ENCODE measurements at regions not wholly inside any gene's neighbourhood (a gene's known extent, or its start where the extent isn't known, plus 50 kb on each side); places are given as distances from the start of the nearest gene placed in this dataset.

DNA sequence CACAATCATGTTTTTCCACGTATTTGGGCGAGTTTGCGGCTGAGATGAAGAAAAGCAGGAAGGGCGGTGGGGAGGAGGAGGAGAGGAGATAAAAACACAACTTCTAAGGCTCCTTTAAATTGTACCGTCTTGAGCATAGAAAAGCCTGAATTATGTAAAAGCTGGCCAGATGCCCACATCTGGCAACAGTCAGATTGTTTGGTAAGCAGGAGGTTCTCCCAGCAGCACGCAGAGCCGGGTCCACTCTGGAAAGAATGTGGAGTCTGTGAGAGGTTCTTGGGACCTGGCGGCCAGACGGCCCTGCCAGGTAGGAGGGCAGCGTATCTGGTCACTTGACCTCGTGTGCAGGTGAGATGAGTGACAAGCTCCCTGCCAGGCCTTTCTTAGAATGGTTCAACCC lies 215.3 kb upstream of the APCDD1 start:
- no TSS peak for BruUV-seq (replicated peaks)
- intact Hi-C loops (cut with micrococcal nuclease) = no loop called here
- Histone ChIP-seq H3K27ac (ENCODE audit: low read depth, low read length) (no peak overlapping the region), H4K20me1 (ENCODE audit: insufficient read depth) (no peaks in the 10 kb centered on the region), H3K4me3 (replicated peaks in 1 of 2; ENCODE audit: low read depth in 1 of 2, low read length in 2 of 2) (no peak overlapping the region), H3K4me1 (ENCODE audit: control insufficient read depth in 1 of 2, insufficient read depth in 2 of 2, low read length in 2 of 2) (no peaks in the 10 kb centered on the region), H3K9me2 (ENCODE audit: insufficient read depth) (no peaks in the 10 kb centered on the region; the same call in 1 of the 2 replicates), H3K9ac (ENCODE audit: low read length) (no peak overlapping the region), H3K9me3 (ENCODE audit: control insufficient read depth in 1 of 2, insufficient read depth in 1 of 2, low read depth in 1 of 2, low read length in 2 of 2) (no peaks in the 10 kb centered on the region), H2AFZ (ENCODE audit: low read depth, low read length, poor library complexity, severe bottlenecking) (no peak overlapping the region), H3K4me2 (ENCODE audit: low read length) (no peak overlapping the region), H3K27me3 (ENCODE audit: insufficient read depth, low read length) (peaks cover 2% of the 10 kb centered on the region; the same call in 1 of the 2 replicates), H3K36me3 (ENCODE audit: control insufficient read depth in 1 of 2, insufficient read depth in 2 of 2, low read length in 2 of 2) (no peaks in the 10 kb centered on the region), H3K79me2 (ENCODE audit: insufficient read depth, low read length) (no peaks in the 10 kb centered on the region)
- DNase-seq (ENCODE audit: low read depth, low spot score) (no peak), ATAC-seq (no peak)
- no peak for TF ChIP-seq RAD21 (IDR thresholded peaks at IDR 0.05; ENCODE audit: low read depth)
- TF ChIP-seq SIN3A (IDR thresholded peaks at IDR 0.05; ENCODE audit: low read depth) = no peak
- no peak for TF ChIP-seq EGR1 (IDR thresholded peaks at IDR 0.05; ENCODE audit: low read depth)
- TF ChIP-seq, protein P1, sequence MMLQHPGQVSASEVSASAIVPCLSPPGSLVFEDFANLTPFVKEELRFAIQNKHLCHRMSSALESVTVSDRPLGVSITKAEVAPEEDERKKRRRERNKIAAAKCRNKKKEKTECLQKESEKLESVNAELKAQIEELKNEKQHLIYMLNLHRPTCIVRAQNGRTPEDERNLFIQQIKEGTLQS (IDR thresholded peaks at IDR 0.05) = no peak
- no peak for TF ChIP-seq FOSL1 (IDR thresholded peaks at IDR 0.05; ENCODE audit: low read depth)
- TF ChIP-seq YY1 (IDR thresholded peaks at IDR 0.05; ENCODE audit: extremely low read depth, insufficient replicate concordance, low read depth, low read length) = no peak
- TF ChIP-seq, protein P2, sequence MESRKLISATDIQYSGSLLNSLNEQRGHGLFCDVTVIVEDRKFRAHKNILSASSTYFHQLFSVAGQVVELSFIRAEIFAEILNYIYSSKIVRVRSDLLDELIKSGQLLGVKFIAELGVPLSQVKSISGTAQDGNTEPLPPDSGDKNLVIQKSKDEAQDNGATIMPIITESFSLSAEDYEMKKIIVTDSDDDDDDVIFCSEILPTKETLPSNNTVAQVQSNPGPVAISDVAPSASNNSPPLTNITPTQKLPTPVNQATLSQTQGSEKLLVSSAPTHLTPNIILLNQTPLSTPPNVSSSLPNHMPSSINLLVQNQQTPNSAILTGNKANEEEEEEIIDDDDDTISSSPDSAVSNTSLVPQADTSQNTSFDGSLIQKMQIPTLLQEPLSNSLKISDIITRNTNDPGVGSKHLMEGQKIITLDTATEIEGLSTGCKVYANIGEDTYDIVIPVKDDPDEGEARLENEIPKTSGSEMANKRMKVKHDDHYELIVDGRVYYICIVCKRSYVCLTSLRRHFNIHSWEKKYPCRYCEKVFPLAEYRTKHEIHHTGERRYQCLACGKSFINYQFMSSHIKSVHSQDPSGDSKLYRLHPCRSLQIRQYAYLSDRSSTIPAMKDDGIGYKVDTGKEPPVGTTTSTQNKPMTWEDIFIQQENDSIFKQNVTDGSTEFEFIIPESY (IDR thresholded peaks at IDR 0.05; ENCODE audit: extremely low read depth, insufficient replicate concordance, low read length) = no peak
- no peak for TF ChIP-seq EZH2 (IDR thresholded peaks at IDR 0.05)
- TF ChIP-seq ELF1 (IDR thresholded peaks at IDR 0.05; ENCODE audit: borderline replicate concordance, low read depth) = no peak
- TF ChIP-seq, protein P3, sequence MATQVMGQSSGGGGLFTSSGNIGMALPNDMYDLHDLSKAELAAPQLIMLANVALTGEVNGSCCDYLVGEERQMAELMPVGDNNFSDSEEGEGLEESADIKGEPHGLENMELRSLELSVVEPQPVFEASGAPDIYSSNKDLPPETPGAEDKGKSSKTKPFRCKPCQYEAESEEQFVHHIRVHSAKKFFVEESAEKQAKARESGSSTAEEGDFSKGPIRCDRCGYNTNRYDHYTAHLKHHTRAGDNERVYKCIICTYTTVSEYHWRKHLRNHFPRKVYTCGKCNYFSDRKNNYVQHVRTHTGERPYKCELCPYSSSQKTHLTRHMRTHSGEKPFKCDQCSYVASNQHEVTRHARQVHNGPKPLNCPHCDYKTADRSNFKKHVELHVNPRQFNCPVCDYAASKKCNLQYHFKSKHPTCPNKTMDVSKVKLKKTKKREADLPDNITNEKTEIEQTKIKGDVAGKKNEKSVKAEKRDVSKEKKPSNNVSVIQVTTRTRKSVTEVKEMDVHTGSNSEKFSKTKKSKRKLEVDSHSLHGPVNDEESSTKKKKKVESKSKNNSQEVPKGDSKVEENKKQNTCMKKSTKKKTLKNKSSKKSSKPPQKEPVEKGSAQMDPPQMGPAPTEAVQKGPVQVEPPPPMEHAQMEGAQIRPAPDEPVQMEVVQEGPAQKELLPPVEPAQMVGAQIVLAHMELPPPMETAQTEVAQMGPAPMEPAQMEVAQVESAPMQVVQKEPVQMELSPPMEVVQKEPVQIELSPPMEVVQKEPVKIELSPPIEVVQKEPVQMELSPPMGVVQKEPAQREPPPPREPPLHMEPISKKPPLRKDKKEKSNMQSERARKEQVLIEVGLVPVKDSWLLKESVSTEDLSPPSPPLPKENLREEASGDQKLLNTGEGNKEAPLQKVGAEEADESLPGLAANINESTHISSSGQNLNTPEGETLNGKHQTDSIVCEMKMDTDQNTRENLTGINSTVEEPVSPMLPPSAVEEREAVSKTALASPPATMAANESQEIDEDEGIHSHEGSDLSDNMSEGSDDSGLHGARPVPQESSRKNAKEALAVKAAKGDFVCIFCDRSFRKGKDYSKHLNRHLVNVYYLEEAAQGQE (IDR thresholded peaks at IDR 0.05; ENCODE audit: low read depth) = no peak
- no peak for TF ChIP-seq ZFX (IDR thresholded peaks at IDR 0.05)
- TF ChIP-seq, protein P4, sequence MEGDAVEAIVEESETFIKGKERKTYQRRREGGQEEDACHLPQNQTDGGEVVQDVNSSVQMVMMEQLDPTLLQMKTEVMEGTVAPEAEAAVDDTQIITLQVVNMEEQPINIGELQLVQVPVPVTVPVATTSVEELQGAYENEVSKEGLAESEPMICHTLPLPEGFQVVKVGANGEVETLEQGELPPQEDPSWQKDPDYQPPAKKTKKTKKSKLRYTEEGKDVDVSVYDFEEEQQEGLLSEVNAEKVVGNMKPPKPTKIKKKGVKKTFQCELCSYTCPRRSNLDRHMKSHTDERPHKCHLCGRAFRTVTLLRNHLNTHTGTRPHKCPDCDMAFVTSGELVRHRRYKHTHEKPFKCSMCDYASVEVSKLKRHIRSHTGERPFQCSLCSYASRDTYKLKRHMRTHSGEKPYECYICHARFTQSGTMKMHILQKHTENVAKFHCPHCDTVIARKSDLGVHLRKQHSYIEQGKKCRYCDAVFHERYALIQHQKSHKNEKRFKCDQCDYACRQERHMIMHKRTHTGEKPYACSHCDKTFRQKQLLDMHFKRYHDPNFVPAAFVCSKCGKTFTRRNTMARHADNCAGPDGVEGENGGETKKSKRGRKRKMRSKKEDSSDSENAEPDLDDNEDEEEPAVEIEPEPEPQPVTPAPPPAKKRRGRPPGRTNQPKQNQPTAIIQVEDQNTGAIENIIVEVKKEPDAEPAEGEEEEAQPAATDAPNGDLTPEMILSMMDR (IDR thresholded peaks at IDR 0.05 in 2 of 3, conservative IDR thresholded peaks at IDR 0.05 in 1 of 3; ENCODE audit: borderline replicate concordance in 1 of 3, insufficient read depth in 1 of 3, low read depth in 2 of 3, low read length in 2 of 3) = no peak
- TF ChIP-seq, protein P5, sequence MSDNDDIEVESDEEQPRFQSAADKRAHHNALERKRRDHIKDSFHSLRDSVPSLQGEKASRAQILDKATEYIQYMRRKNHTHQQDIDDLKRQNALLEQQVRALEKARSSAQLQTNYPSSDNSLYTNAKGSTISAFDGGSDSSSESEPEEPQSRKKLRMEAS (IDR thresholded peaks at IDR 0.05) = no peak
- TF ChIP-seq CBX3 (IDR thresholded peaks at IDR 0.05; ENCODE audit: low read depth) = no peak
- TF ChIP-seq TCF7L2 (IDR thresholded peaks at IDR 0.05; ENCODE audit: borderline replicate concordance, extremely low read depth, insufficient read depth, insufficient read length) = no peak
- POLR2A ChIA-PET = no interaction called here
- RAD21 ChIA-PET (ENCODE audit: low non-redundant PET in 1 of 2, low total read pairs in 2 of 2, uncharacterized antibody in 2 of 2, unreplicated experiment in 2 of 2) = no interaction called here
- CTCF ChIA-PET = no interaction called here

Data from HCT116 (cell line).